ENCODE measurements at regions not wholly inside any gene's neighbourhood (a gene's known extent, or its start where the extent isn't known, plus 50 kb on each side); places are given as distances from the start of the nearest gene placed in this dataset.
"Not testable (repeated sequence)": the region's sequence is repeated elsewhere in the genome, so short reads cannot be mapped to it uniquely, and the experiment has no call there.

DNA sequence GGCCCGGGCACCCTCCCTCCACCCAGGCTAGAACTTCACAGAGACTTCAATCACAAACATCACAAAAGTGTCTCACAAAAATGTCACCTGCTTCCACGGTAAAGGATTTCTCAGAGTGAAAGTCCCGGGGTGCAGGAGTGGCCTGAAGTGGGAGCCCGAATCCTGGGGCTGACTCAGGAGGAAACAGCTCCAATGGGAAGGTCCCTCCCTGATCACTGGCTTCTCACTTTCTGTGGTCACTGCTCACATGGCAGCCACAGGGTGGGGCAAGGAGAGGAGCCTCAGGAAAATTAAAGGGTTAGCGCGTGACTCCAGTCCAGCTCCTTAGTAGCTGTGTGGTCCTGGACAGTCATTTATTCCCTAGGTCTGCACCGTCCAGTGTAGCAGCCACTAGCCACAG lies 564.5 kb upstream of the B3GAT1 start:
- DNase-seq, result no peak

DNA sequence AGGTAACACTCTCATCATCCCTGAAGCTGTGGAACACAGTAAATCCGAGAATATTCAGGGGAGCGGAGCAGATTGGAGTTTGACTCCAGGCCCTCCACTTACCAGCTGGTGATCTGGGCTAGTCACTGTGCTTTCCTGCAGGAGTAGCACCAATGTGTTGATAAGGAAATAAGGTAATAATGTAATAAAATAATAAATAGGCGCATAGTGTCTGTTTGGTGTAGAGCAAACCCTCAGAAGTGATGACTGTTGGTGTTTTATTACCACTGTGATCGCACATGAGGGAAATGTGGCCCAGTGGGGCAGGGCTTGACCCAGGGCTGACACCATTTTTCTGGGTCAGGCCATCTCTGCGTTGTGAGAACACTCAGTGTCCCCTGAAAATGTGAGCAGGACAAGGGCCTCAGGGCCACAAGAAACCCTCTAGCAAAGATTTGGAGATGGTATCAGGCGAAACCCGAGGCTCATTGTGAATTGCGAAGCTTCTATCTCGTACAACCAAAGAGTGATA lies 563.9 kb upstream of the B3GAT1 start:
- no peak for DNase-seq

DNA sequence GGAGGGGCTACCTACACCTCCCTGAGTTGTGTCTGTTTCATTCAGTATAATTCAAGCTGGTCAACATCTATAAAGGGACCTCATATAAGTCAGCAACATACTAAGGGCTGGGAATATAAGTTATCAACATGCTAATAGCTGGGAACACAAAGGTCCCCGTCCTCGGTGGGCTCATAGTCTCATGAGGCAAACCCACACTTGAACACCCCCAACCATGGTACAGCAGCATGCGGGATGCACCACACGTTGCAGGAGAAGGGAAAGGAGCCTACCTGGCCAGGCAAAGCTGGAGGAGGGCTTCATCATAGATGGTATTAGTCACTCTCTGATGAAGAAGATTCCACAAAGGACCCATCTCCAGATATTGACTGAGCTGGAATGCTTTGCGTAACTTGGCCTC lies 561.8 kb upstream of the B3GAT1 start:
- DNase-seq, result no peak

DNA sequence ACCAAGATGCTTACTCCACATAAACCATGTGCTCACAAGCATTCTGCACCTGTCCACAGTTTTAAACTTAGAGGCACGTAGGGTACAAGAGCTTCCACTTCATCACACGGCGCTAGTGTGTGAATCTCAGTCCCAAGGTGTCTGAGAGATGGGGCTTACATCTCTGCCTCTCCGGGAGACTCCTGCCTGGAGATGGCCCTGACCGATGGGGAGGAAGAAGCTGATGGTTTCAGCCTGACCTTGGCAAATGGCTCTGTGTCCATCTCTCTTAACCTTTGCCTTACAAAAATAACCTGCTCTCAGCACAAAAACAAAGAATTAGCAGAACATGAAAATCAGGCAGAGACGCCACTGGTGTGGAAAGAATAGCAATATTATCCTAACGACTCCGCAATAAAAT lies 559.3 kb upstream of the B3GAT1 start:
- DNase-seq, result no peak

DNA sequence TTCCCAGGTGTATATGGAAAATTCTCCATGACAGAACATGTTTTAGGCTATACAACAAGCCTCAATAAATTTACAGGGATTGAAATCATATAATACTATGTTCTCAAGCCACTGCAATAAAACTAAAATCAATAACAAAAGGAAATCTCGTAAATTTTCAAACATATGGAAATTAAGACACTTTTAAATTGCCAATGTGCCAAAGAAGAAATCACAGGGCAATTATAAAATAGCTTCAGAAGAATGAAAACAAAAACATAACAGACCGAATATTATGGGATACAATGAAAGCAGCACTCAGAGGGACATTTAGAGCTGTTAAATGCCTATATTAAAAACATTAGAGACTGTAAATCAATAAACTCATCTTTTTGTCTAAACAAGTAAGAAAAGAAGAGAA lies 555.7 kb upstream of the B3GAT1 start:
- DNase-seq, result no peak

DNA sequence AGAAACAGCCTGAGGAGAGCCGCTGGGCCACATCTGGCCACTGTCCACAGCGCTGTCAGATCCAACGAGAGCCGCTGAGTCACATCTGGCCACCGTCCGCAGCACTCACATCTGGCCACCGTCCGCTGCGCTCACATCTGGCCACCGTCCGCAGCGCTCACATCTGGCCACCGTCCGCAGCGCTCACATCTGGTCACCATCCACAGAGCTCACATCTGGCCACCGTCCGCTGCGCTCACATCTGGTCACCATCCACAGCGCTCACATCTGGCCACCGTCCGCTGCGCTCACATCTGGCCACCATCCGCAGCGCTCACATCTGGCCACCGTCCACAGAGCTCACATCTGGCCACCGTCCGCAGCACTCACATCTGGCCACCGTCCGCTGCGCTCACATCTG lies 549.3 kb upstream of the B3GAT1 start:
- DNase-seq, result not testable (repeated sequence)

DNA sequence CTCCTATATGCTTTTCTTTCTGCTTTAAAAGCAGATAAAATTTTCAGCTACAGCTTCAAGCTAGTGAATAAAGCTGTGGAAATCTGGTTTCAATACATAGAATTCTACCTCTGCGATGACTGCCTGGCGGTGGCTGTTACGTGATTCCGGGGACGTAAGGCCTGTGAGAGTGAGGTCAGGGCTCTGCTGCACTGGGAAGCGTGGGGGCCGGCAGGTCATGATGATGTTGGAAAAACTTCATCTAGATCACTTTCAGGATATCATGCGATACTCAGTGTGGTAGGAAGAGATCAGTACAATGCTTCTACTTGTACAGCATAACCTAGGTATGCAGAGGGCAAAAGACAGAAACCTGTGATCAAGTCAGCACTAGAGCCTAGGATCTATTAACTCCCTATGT lies 546.8 kb upstream of the B3GAT1 start:
- DNase-seq, result no peak

DNA sequence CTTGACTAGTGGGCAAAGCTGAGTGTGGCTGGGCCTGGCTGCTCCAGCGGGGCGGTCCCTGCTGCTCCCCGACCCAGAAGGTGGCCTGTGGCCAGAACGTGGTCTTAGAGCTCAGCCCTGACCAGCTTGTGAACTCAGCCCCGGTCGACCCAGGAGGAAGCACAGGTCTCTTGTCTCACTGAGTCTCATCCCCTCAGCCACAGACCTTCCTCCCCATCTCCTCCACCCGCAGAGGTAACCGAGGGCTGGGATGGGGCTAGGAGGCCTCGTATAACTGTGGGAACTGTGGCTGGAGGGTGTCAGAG lies 546.2 kb upstream of the B3GAT1 start:
- DNase-seq, result no peak

DNA sequence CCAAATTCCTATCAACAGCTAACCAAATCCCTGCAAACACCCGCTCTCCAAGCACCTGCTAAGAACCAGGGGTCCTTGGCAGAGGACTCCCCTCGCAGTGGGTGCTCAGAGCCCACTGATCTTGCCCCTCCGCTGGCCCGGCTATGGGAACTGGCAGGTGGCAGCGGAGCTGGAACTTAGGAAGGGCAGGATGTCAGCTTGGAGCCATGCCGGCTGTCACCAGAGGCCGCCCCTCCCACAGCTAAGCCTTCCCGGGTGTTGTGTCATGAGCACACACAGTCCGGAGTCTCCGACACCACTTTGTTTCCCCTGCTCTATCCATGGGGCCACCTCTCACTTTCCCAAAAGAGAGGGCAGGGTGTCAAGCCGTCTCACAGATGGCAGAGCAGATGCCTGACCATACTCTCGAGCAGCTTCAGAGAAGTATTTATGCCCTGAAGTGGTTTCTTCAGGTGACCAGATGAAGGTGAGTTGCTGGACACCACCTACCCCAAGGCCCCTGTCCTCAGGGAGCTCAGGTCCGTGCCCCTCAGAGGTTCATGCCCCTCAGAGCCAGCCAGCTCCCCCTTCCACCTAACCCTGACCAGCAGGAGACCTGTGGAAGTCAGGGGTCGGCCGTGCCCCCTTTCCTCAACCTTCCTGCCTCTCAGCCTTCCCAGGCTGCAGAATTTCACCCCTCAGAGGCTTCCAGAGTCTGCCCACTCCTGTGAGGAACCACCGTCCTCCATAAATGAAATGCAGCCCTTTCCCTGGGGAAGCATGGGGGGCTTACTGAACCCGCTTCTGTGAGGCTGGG lies 545.7 kb upstream of the B3GAT1 start:
- no peak for DNase-seq

DNA sequence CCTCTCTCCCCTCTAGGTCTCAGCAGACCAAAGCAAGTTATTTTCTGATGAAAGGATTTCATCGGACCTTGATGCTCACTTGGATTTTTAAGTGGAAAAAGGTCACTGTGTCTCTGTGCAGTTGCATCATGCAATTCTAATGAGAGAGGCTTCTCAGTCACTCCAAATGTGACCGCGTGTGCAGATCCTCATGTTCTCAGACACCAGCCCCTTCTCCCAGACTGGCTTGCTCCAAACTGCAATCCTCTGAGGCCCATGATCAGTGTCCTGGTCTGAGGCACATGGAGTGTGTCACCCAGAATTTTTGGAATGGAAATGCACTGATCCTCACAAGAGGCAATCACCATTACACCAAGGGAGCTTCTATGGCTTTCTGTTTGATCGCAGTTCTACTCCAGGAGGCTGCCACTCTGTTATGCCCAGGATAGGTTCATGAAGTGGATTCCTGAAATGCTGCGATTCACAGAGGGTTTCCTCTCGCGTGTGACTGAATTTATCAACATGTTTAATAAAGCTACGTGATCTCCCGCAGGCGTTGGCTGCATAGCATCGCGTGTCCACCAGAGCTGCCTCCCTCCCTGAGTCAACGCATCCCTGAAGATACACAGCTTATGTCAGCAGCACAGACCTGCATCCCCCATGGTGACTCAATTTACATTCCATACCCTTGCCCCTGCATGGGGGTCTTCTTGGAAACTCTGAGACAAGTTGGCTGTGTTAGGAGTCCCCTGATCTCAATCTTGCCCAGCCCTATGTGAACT lies 544.6 kb upstream of the B3GAT1 start:
- DNase-seq, result no peak

DNA sequence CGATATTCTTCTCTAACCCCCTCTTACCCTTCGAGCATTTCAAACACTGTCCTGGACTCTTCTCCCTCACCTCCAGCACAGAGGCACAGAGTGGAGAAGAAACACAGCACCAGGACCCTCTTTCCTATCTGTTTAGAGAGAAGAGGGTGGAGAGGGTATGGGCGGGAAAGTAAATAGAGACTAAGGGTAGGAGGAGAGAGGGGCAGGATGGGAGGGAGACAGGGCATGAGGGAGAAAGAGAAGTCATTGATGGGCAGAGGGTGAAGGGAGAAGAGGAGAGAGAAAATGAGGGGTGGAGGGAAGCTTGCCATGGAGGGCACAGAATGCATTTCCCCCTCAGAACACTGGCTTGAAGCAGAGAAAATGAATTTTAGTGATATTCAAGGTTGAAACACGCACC lies 543.9 kb upstream of the B3GAT1 start:
- not testable (repeated sequence) for DNase-seq

DNA sequence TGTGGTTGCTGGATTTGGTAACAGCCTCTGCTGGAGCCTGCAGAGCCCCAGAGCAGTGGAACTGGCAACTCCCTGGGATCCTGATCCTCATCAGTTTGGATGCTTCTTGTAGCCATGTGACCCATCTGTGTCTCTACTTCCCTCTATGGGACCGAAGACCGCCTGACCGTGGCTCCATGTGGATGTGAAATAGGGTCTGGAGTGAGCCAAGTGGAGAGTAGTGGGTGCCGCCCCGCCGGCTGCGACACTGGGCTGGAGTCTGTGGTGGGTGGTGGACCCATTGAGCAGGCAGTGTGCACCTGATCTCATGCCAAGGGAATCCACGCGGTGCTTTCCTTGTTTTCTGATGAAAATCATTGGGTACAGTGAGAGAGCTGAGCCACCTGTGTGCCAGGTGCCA lies 543.2 kb upstream of the B3GAT1 start:
- DNase-seq, result no peak

DNA sequence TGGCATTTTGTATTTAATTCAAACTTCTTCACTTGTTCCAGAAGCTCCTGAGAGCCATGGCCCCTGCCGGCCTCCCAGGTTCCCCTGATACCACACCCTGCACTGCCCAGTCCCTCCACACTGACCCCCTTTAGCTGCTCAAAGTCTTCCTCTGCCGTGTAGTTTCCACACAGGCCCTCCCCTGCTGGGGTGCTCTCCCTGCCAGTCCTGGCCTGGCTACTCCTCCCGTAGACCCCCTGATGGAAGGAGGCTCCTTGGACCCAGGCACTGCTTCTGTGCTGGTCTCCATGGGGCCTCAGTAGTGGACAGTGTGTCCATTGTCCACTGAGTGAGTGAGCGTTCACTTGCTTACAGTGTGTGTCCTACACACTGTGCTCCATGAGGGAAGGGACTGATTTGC lies 542.4 kb upstream of the B3GAT1 start:
- DNase-seq, result not testable (repeated sequence)

DNA sequence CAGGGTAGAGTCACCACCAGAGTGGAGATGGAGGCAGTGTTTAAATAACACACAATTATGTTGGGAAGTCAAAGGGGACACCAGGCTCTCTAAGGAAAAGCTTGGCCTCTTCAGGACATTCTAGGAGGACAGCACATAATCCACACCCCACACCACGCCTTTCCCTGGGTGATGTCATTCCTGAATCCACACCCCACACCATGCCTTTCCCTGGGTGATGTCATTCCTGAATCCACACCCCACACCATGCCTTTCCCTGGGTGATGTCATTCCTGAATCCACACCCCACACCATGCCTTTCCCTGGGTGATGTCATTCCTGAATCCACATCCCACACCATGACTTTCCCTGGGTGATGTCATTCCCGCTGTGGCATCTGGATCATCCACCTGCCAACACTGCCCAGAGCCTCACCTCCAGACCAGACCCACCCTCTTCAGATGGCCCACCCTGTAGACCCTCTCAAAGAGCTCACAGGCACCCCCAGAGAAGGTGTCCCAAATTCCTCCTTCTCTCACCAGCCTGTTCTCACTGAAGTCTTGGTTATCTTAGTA lies 541.5 kb upstream of the B3GAT1 start:
- not testable (repeated sequence) for DNase-seq

DNA sequence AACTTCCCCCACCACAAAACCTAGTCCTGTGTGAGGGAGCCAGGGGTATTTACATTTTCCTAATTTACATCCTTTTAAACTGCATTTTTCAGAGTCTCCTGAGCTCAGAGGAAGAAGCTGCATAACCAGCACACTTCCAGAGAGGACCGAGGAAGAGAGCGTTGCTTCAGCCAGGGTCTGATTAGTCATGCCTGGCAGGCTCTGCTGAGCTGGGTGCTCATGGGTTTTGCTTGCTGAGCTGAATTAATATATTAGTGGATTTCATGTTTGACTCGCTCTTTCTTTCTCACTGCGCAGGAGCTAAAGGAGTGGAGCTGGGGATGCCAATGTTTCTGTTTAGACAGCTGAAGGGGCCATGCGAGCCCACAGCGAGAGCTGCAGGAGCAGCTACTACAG lies 539.3 kb upstream of the B3GAT1 start:
- DNase-seq, result no peak

DNA sequence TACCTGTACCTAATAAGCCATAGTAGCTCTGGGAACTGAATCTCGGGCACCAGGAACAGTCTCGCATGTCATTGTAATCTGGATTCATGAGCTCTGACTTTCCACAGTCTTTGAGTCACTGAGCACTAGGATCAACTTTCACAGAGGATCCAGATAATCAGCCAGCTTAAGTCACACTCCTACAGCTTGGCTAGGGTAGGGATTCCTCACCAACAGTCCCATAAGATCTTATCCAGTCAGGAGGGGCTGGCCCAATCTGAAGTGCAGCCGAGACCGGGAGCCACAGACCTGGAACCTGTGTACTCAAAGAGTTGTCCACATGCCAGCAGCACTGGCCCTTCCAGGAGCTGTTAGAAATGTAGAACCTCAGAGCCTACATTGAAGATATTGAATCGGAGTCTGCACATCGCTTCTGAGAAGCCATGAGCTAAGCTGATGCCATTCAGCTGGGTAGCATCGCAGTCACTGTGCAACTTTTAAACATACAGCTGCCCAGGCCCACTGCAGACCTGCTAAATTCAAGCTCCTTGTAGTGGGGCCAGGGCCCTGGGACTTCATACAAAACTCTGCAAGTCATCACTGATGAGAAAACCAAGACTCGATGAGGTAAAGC lies 538.8 kb upstream of the B3GAT1 start:
- DNase-seq, result no peak

DNA sequence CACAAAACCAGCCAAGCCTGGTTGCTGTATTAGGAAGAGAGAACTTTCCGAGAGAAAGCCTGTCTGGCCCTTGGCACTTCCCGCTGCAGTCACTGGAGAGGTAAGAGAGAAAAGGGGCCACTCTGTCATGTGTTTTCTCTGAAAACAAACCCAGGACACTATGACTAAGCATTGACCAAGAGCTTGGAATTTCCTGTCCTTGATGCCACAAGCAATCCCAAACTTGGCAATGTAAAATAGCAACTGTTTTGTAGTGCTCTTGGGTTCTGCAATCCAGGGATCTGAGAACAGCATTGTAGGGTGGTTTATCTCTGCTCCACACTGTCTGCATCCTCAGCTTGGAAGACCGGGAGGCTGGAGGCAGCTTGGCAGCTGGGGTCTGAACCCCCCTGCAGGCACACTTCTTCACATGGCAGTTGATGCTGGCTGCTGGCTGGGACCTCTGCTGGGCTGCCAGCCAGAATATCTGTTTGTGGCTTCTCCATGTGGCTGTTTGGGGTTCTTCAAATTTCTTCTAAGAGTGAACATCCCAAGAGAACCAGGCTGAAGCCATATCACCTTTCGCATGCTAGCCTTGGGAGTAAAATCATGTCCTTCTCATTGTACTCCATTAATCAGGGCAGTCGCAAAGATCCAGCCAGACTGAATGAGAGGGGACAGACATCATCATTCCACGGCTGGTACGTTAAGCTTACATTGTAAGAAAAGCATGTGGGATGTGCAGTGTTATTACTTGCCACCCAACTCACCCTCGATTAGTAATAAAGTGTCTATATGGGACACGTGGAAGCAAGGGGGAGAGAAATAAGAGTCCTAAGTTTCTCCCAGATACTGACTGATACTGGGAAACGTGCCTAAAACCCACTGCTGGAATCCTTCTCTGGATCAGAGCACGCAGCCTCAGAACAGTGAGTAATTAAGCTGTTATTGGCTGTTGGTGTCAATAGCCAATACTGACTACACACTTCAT lies 537.4 kb upstream of the B3GAT1 start:
- DNase-seq, result no peak

DNA sequence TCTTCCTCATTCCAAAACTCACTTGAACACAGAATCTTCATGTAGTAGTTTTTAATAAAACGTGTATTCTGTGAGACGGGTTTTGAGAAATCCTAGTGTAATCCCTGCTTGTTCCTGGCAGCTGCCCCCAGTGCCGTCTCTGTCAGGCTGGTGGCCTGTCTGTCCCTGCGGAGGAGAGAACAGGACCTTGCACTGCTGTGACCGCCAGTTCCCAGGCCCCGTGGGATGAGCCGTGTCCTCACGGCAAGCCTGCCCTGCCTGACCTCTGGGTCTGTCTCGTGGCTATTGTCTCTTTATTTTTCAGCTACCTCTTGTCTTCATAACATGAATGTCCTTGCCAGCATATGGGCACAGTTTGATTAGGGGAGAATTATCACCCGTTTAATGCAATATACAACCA lies 535.5 kb upstream of the B3GAT1 start:
- no peak for DNase-seq

DNA sequence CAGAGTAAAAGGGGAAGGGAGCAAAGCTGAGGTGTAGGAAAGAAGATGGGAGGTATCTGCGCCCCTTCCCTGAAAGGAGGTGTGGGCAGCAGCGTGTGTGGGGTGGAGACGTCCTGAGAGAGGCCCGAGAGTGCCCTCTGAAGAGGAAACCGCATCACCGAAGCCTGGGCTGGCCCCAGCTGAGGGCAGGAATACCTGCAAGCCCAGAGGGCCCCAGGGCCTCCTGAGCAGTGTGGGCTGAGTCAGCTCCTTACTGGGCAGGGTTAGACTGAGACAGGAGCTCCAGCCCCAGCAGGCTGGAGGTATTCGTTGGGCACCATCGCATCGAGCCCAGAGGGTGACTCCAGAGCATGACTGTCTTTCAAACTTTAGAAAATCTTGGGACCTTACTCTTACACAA lies 534.0 kb upstream of the B3GAT1 start:
- DNase-seq, result no peak

DNA sequence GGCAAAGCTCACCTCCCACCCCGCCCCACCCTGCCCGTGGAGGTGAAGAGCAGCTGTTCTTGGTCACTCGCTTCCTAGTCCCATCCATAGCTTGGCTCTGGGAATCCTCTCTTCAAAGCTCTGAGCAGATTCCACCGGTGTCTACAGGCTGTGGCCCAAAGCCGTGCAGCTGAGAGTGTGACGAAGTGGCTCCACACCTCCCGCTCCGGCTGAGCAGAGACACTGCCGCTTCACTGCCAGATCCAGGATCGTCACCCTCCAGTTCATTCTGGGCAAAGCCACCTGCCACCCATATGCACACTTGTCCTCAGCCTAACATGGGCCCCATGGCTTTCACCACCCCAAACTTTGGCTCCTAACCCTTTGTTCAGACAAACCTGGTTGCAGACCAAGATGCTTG lies 532.9 kb upstream of the B3GAT1 start:
- DNase-seq, result no peak

DNA sequence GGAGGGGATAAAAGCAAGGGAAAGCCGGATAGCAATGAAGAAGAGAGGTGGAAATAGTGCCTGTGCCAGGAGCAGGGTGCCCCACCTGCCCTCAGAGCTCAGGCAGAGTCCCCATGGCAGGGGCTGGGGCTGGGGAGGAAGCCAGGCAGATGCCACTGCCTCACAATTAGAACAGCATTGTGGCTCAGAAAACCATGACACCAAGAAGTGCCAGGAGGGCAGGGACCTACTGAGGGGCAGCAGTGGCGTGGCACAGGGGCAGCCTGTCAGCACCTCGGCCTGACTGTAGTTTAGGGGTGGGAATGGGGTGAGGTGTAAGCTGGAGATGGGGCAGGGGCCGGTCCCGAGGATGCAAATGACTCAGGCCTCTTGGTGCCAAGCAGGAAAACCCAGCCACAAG lies 532.1 kb upstream of the B3GAT1 start:
- DNase-seq, result no peak

DNA sequence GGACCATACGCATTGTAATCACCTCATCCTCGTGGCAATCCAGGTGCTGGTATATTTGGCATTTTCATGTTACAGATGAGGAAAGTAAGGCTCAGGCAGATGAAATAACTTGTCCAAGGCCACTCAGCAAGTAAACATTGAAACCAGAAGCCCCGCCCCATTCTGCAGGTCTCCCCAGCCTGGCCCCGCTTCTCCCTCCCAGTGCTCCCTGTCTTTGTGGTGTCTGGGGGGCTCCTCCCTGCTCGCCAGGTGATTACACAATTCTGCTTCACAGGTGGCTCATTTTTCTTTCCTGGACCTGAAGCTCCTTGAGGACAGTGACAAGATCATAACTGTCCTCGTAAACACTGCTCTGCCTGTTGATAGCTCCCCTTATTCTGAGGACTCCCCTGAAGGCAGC lies 531.5 kb upstream of the B3GAT1 start:
- DNase-seq, result no peak

DNA sequence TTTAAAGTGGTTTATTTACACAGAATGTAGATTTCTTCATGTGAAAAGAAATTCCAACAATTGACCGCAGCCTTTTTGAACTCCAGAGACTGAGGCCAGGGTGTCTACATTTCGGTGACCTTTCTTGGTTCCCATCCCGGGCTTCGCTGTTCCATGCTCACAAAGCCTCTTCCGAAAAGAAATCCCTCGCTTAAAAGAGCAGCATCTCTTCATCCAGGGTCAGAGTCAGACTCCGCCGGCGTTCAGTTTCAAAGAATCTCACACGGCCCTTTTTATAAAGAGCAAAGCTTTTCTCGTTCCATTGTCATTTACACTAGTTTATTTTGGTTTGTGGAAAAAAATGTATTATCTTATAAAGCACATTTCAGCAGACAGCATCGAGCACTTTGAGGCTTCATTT lies 530.6 kb upstream of the B3GAT1 start:
- no peak for DNase-seq

Data from NCI-H146 (cell line).